Body of pancreas (tissue), 4 donors: ENCODE measurements at regions not wholly inside any gene's neighbourhood (a gene's known extent, or its start where the extent isn't known, plus 50 kb on each side); places are given as distances from the start of the nearest gene placed in this dataset.

Experiments used
- CTCF ChIP-seq, 7 experiments: fragments of 450-650 bp in 4 of 7; fragments of 200-600 bp in 3 of 7; sonication (generic) in 3 of 7; IDR thresholded peaks; one replicate each; pipeline ENCODE4 v1.5.1; 2016 to 2019; ENCODE audit warnings: antibody characterized with exemption in 7 of 7
- POLR2A ChIP-seq, 3 donors: fragments of 450-650 bp; IDR thresholded peaks; one replicate each; pipeline ENCODE4 v1.6.1; 2016; ENCODE audit warnings: antibody characterized with exemption in 3 of 3, mild to moderate bottlenecking in 2 of 3

GRCh38 chr3:64308931-64309330, 83.7 kb upstream of the PRICKLE2 start:
- TF ChIP-seq POLR2A (IDR thresholded peaks at IDR 0.05) = no peak
- no peak for TF ChIP-seq CTCF (IDR thresholded peaks at IDR 0.05)
